HG03064 (cell line): ENCODE measurements at regions not wholly inside any gene's neighbourhood (a gene's known extent, or its start where the extent isn't known, plus 50 kb on each side); places are given as distances from the start of the nearest gene placed in this dataset.
"Not testable (repeated sequence)": the region's sequence is repeated elsewhere in the genome, so short reads cannot be mapped to it uniquely, and the experiment has no call there.

ENCODE experiments used
- ATAC-seq: cut with Tn5 transposase; IDR thresholded peaks from one replicate; pipeline ENCODE4 v1.9.1; 2021; ENCODE audit warnings: low read depth; ENCODE audit not compliant: unreplicated experiment

- no peak for ATAC-seq
Measured at GRCh38 chr4:42205541-42205940, 53.1 kb upstream of the BEND4 start.

- no peak for ATAC-seq
Measured at GRCh38 chr4:42216664-42217063, 64.2 kb upstream of the BEND4 start.

- no peak for ATAC-seq
Measured at GRCh38 chr4:42225286-42225685, 72.8 kb upstream of the BEND4 start.

- ATAC-seq: no peak
Measured at GRCh38 chr4:42234817-42235216, 82.4 kb upstream of the BEND4 start.

- no peak for ATAC-seq
Measured at GRCh38 chr4:42235304-42236021, 83.0 kb upstream of the BEND4 start.

- ATAC-seq: no peak
Measured at GRCh38 chr4:42237010-42237409, 84.6 kb upstream of the BEND4 start.

- ATAC-seq: no peak
Measured at GRCh38 chr4:42237451-42237850, 85.0 kb upstream of the BEND4 start.

- no peak for ATAC-seq
Measured at GRCh38 chr4:42248972-42249371, 96.5 kb upstream of the BEND4 start.

GRCh38 chr4:42252315-42252714 lies 99.9 kb upstream of the BEND4 start:
- no peak for ATAC-seq

- ATAC-seq: not testable (repeated sequence)
Measured at GRCh38 chr4:42257645-42258044, 105.2 kb upstream of the BEND4 start.

GRCh38 chr4:42262701-42263490 lies 110.4 kb upstream of the BEND4 start:
- ATAC-seq: no peak

GRCh38 chr4:42265782-42266602 lies 113.5 kb upstream of the BEND4 start:
- ATAC-seq: no peak

GRCh38 chr4:42267724-42268123 lies 115.3 kb upstream of the BEND4 start:
- no peak for ATAC-seq

- no peak for ATAC-seq
Measured at GRCh38 chr4:42268824-42269223, 116.4 kb upstream of the BEND4 start.

GRCh38 chr4:42271096-42271495 lies 118.6 kb upstream of the BEND4 start:
- ATAC-seq: no peak

- no peak for ATAC-seq
Measured at GRCh38 chr4:42277291-42277690, 120.0 kb upstream of the SHISA3 start.

- ATAC-seq: no peak
Measured at GRCh38 chr4:42278709-42279324, 118.5 kb upstream of the SHISA3 start.

- no peak for ATAC-seq
Measured at GRCh38 chr4:42280327-42281095, 116.8 kb upstream of the SHISA3 start.

GRCh38 chr4:42281324-42282020 lies 115.8 kb upstream of the SHISA3 start:
- peak; percentile 49 for ATAC-seq
